IMR-90 (cell line): ENCODE measurements at regions not wholly inside any gene's neighbourhood (a gene's known extent, or its start where the extent isn't known, plus 50 kb on each side); places are given as distances from the start of the nearest gene placed in this dataset.

Source experiments
- ATAC-seq: fragments of 200-7000 bp; cut with Tn5 transposase; 2 replicates; pipeline ENCODE4 v1.9.1; 2020; ENCODE audit warnings: low read depth, mild to moderate bottlenecking, moderate library complexity
- BruUV-seq: library from RNA; stranded (reverse); fragments of 400-500 nt; replicated peaks from 2 replicates; lab custom pipeline; 2021; lab: Mats Ljungman, UMichigan
- CTCF ChIA-PET: fragments of 300-600 bp; formaldehyde crosslinking; extraction: SDS; loops from one replicate; lab custom pipeline; 2021; ENCODE audit warnings: antibody characterized with exemption; lab: Yijun Ruan, JAX
- POLR2A ChIA-PET: fragments of 300-600 bp; sonication (Branson Sonifier 250); formaldehyde crosslinking; loops from one replicate; lab custom pipeline; 2022; ENCODE audit warnings: antibody characterized with exemption; ENCODE audit not compliant: unreplicated experiment; lab: Charles Lee
- DNase-seq: peaks from one replicate; pipeline ENCODE4 v3.0.0; 2013
- H2AFZ ChIP-seq: replicated peaks from 2 replicates; pipeline ENCODE3; 2013; ENCODE audit warnings: low read length, mild to moderate bottlenecking; ENCODE audit not compliant: poor library complexity
- H2AK5ac ChIP-seq: 2 replicates; pipeline ENCODE4 v1.6.1; 2013; ENCODE audit warnings: low read depth, low read length, inconsistent platforms
- H2AK9ac ChIP-seq: replicated peaks from 2 replicates; pipeline ENCODE3; 2013; ENCODE audit warnings: mild to moderate bottlenecking, low read depth, low read length, moderate library complexity; ENCODE audit not compliant: poor library complexity
- H2BK120ac ChIP-seq: 2 replicates; pipeline ENCODE4 v1.6.1; 2013; ENCODE audit warnings: low read depth, low read length, inconsistent platforms
- H2BK15ac ChIP-seq: 3 replicates; pipeline ENCODE4 v1.6.1; 2013; ENCODE audit warnings: low read depth, low read length, inconsistent platforms
- H2BK20ac ChIP-seq: 2 replicates; pipeline ENCODE4 v1.6.1; 2013; ENCODE audit warnings: low read depth, mild to moderate bottlenecking, inconsistent platforms, low read length, moderate library complexity
- H2BK5ac ChIP-seq: 2 replicates; pipeline ENCODE4 v1.6.1; 2013; ENCODE audit warnings: mild to moderate bottlenecking, low read depth, low read length, inconsistent platforms; ENCODE audit not compliant: poor library complexity, severe bottlenecking
- H3K14ac ChIP-seq: replicated peaks from 2 replicates; pipeline ENCODE4 v1.6.1; 2013; ENCODE audit warnings: low read depth, low read length, inconsistent platforms
- H3K18ac ChIP-seq: 2 replicates; pipeline ENCODE4 v1.6.1; 2013; ENCODE audit warnings: low read depth, low read length, control low read depth
- H3K23ac ChIP-seq: 2 replicates; pipeline ENCODE4 v1.6.1; 2013; ENCODE audit warnings: low read depth, low read length, inconsistent platforms
- H3K27ac ChIP-seq: 2 replicates; pipeline ENCODE4 v1.5.1; 2013; ENCODE audit warnings: mild to moderate bottlenecking, control low read depth, low read length; ENCODE audit not compliant: insufficient read depth
- H3K27me3 ChIP-seq: 2 replicates; pipeline ENCODE4 v1.6.1; 2013; ENCODE audit warnings: low read length; ENCODE audit not compliant: control insufficient read depth, insufficient read depth
- H3K36me3 ChIP-seq: 2 replicates; pipeline ENCODE4 v1.6.1; 2013; ENCODE audit warnings: low read length, mixed read lengths; ENCODE audit not compliant: control insufficient read depth, insufficient read depth
- H3K4ac ChIP-seq: 2 replicates; pipeline ENCODE4 v1.6.1; 2013; ENCODE audit warnings: low read depth, low read length, inconsistent platforms
- H3K4me1 ChIP-seq: 2 replicates; pipeline ENCODE4 v1.6.1; 2013; ENCODE audit warnings: low read length, mixed read lengths; ENCODE audit not compliant: control insufficient read depth, insufficient read depth
- H3K4me2 ChIP-seq: 2 replicates; pipeline ENCODE4 v1.6.1; 2013; ENCODE audit warnings: low read depth, mild to moderate bottlenecking, control low read depth, low read length, moderate library complexity
- H3K4me3 ChIP-seq: 2 replicates; pipeline ENCODE4 v1.5.1; 2013; ENCODE audit warnings: low read depth, mild to moderate bottlenecking, control low read depth, low read length, moderate library complexity; ENCODE audit not compliant: insufficient read depth
- H3K56ac ChIP-seq: 2 replicates; pipeline ENCODE4 v1.6.1; 2013; ENCODE audit warnings: low read length, inconsistent platforms; ENCODE audit not compliant: insufficient read depth; ENCODE audit errors: extremely low read depth
- H3K79me1 ChIP-seq, 2 experiments: 2 replicates each; pipeline ENCODE4 v1.6.1; 2013; ENCODE audit warnings: low read length in 2 of 2, inconsistent platforms in 1 of 2, low read depth in 1 of 2
- H3K9ac ChIP-seq: 2 replicates; pipeline ENCODE4 v1.6.1; 2013; ENCODE audit warnings: low read depth, low read length, control low read depth
- H3K9me1 ChIP-seq: 2 replicates; pipeline ENCODE4 v1.6.1; 2013; ENCODE audit warnings: low read length, inconsistent platforms; ENCODE audit not compliant: insufficient read depth
- H3K9me3 ChIP-seq: 2 replicates; pipeline ENCODE4 v1.6.1; 2013; ENCODE audit warnings: low read length; ENCODE audit not compliant: control insufficient read depth, insufficient read depth
- H4K20me1 ChIP-seq: 2 replicates; pipeline ENCODE4 v1.6.1; 2013; ENCODE audit warnings: low read length, inconsistent platforms; ENCODE audit not compliant: insufficient read depth
- H4K5ac ChIP-seq: 2 replicates; pipeline ENCODE4 v1.6.1; 2013; ENCODE audit warnings: mild to moderate bottlenecking, low read depth, low read length, control low read depth
- H4K8ac ChIP-seq, 2 experiments: 2 replicates each; pipeline ENCODE4 v1.6.1; 2013; ENCODE audit warnings: low read depth in 2 of 2, low read length in 2 of 2, control low read depth in 1 of 2, inconsistent platforms in 1 of 2
- H4K91ac ChIP-seq: 2 replicates; pipeline ENCODE4 v1.6.1; 2013; ENCODE audit warnings: low read depth, low read length, inconsistent platforms; ENCODE audit not compliant: insufficient read depth
- CEBPB ChIP-seq: IDR thresholded peaks from 2 replicates; pipeline ENCODE4 v1.6.1; 2012; ENCODE audit warnings: low read depth, low read length, improper control_type of control experiment
- CHD1 ChIP-seq: IDR thresholded peaks from 2 replicates; pipeline ENCODE4 v1.6.1; 2012; ENCODE audit warnings: low read depth, low read length, improper control_type of control experiment
- ELK1 ChIP-seq: fragments of 150-350 bp; IDR thresholded peaks from 2 replicates; pipeline ENCODE4 v1.6.1; 2016; ENCODE audit warnings: low read depth, mild to moderate bottlenecking, low read length, moderate library complexity, borderline replicate concordance
- FOS ChIP-seq: fragments of 150-350 bp; IDR thresholded peaks from 2 replicates; pipeline ENCODE4 v1.6.1; 2016; ENCODE audit warnings: low read depth, low read length
- MAZ ChIP-seq: IDR thresholded peaks from 2 replicates; pipeline ENCODE4 v1.6.1; 2012; ENCODE audit warnings: low read depth, mild to moderate bottlenecking, low read length, improper control_type of control experiment, moderate library complexity, borderline replicate concordance
- MXI1 ChIP-seq: IDR thresholded peaks from 2 replicates; pipeline ENCODE4 v1.6.1; 2012; ENCODE audit warnings: low read depth, mild to moderate bottlenecking, low read length, moderate library complexity, borderline replicate concordance
- POLR2A ChIP-seq: IDR thresholded peaks from 2 replicates; pipeline ENCODE4 v1.6.1; 2012; ENCODE audit warnings: mild to moderate bottlenecking, low read depth, low read length
- RAD21 ChIP-seq: IDR thresholded peaks from 2 replicates; pipeline ENCODE4 v1.6.1; 2012; ENCODE audit warnings: low read length, improper control_type of control experiment
- USF2 ChIP-seq: fragments of 150-350 bp; IDR thresholded peaks from 2 replicates; pipeline ENCODE4 v1.6.1; 2017; ENCODE audit warnings: mild to moderate bottlenecking, antibody characterized with exemption, low read length, low read depth
- WGBS, 2 experiments: methylation state at CpG; one replicate each; pipeline versions ENCODE4 v1.1.5 to v1.1.7; 2013; ENCODE audit warnings: missing lambda C conversion rate in 2 of 2; ENCODE audit not compliant: insufficient read length in 1 of 2; ENCODE audit errors: extremely low coverage in 2 of 2; 5-methylcytosine and 5-hydroxymethylcytosine counted together
- dilution Hi-C: fragments of 300-500 bp; cut with HindIII; formaldehyde crosslinking; loops from one replicate; pipeline ENCODE4 v1.14.3; 2018; ENCODE audit warnings: low sequenced_read_pairs; ENCODE audit not compliant: unreplicated experiment
- in situ Hi-C: fragments of 300-500 bp; cut with MboI; formaldehyde crosslinking; loops from 3 replicates; pipeline ENCODE4 v1.14.3; 2019; ENCODE audit warnings: low sequenced_read_pairs, inconsistent platforms, mixed read lengths
- intact Hi-C: fragments of 100-400 bp; cut with micrococcal nuclease; formaldehyde crosslinking; loops from 2 replicates; pipeline ENCODE4 v1.10.0; 2022

DNA sequence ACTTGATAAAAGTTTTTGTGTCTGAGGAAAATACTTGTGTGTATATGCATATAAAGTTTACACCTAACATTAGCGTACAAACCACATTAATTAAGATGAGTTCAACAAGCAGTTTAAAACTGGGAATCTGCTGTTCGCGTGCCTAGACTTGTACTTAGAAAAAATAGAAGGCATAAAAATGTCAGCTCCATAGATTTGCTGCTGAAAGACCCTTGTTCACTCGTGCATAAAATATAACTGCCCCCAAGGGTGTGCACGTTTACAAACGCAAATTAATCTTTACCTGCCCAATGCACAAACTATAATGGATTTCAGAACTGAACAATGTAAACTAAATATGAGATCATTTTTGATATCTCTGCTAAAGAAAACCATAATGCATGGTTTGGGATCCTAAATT lies 392.3 kb upstream of the ADGRL2 start:
- H4K8ac ChIP-seq, result no peak overlapping the region
- H3K4me1 ChIP-seq, result no peaks in the 10 kb centered on the region
- no peak overlapping the region for H3K23ac ChIP-seq
- H3K36me3 ChIP-seq, result no peaks in the 10 kb centered on the region
- no peak overlapping the region for H2BK20ac ChIP-seq
- no peak overlapping the region for H3K4ac ChIP-seq
- no peak overlapping the region for H2AFZ ChIP-seq
- no peak overlapping the region for H4K5ac ChIP-seq
- H3K56ac ChIP-seq, result no peak overlapping the region
- intact Hi-C loops, result no loop called here
- H2BK120ac ChIP-seq, result no peak overlapping the region
- H3K27ac ChIP-seq, result no peak overlapping the region
- ChIA-PET CTCF (no interaction called here), POLR2A (no interaction called here)
- DNase-seq, result no peak
- no peaks in the 10 kb centered on the region for H3K27me3 ChIP-seq
- H3K9ac ChIP-seq, result no peak overlapping the region
- no peak overlapping the region for H3K4me3 ChIP-seq
- H3K18ac ChIP-seq, result no peak overlapping the region
- no peak overlapping the region for H2BK5ac ChIP-seq
- no peaks in the 10 kb centered on the region for H4K20me1 ChIP-seq
- no CpG with 5 or more reads among the region's 6 CpGs for WGBS, 2 experiments
- H4K91ac ChIP-seq, result no peak overlapping the region
- no peaks in the 10 kb centered on the region for H3K9me3 ChIP-seq
- ATAC-seq, result no peak
- no peaks in the 10 kb centered on the region for H3K79me1 ChIP-seq
- no peak overlapping the region for H2BK15ac ChIP-seq
- no peak for TF ChIP-seq MXI1
- no peak for TF ChIP-seq CHD1
- TF ChIP-seq ELK1, result no peak
- no peak for TF ChIP-seq POLR2A
- TF ChIP-seq FOS, result no peak
- TF ChIP-seq CEBPB, result no peak
- no peak for TF ChIP-seq RAD21
- no peak for TF ChIP-seq USF2
- no peak for TF ChIP-seq MAZ
- no peak overlapping the region for H3K4me2 ChIP-seq
- in situ Hi-C loops, result no loop called here
- no peak overlapping the region for H3K14ac ChIP-seq
- dilution Hi-C loops, result no loop called here
- no peak overlapping the region for H2AK9ac ChIP-seq
- H2AK5ac ChIP-seq, result no peak overlapping the region
- H3K9me1 ChIP-seq, result no peaks in the 10 kb centered on the region
- BruUV-seq, result no TSS peak
